Stimulated activated memory B cell treated with anti-CD40 and anti-IgM and Interleukin-4, amounts not matched to agents 10 μg/mL and 1 μg/mL and 100 μg/mL, for 72 hours (primary cell): ENCODE measurements at regions not wholly inside any gene's neighbourhood (a gene's known extent, or its start where the extent isn't known, plus 50 kb on each side); places are given as distances from the start of the nearest gene placed in this dataset.

Source experiments
- ATAC-seq: fragments of 150-1000 bp; cut with Tn5 transposase; 2 replicates; pipeline ENCODE4 v1.10.0; 2021
- H3K27ac Mint-ChIP-seq: one replicate; pipeline ENCODE4 v1.8.0; 2022; ENCODE audit warnings: mild to moderate bottlenecking, mixed read lengths
- H3K27me3 Mint-ChIP-seq: one replicate; pipeline ENCODE4 v1.8.0; 2022; ENCODE audit warnings: mixed read lengths
- H3K36me3 Mint-ChIP-seq: one replicate; pipeline ENCODE4 v1.8.0; 2022; ENCODE audit warnings: mixed read lengths
- H3K4me1 Mint-ChIP-seq: one replicate; pipeline ENCODE4 v1.8.0; 2022; ENCODE audit warnings: mixed read lengths
- H3K4me3 Mint-ChIP-seq: one replicate; pipeline ENCODE4 v1.8.0; 2022; ENCODE audit warnings: mild to moderate bottlenecking, moderate library complexity, mixed read lengths
- H3K9me3 Mint-ChIP-seq: one replicate; pipeline ENCODE4 v1.8.0; 2022; ENCODE audit warnings: mixed read lengths

DNA sequence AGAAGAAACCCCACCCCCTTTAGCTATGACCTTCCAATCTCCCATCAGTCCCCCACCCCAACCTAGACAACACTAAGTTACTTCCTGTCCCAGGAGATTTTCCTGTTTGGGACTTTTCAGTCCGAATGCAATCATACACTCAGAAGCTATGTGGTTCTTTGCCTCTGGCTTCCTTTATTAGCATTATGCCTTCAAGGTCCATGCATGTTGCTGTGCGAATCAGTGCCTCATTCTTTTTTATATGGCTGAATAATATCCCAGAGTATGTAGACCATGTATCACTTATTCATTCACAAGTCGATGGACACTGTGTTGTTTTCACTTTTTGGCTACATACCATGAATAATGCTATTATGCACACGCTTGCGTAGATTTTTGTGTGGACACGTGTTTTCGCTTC is 292.1 kb upstream of the HDAC4 start:
- no peak for ATAC-seq
- H3K4me1 Mint-ChIP-seq = no peaks in the 10 kb centered on the region
- H3K36me3 Mint-ChIP-seq = no peaks in the 10 kb centered on the region
- H3K27ac Mint-ChIP-seq = no peak overlapping the region
- no peak overlapping the region for H3K4me3 Mint-ChIP-seq
- H3K27me3 Mint-ChIP-seq = peaks cover 20% of the 10 kb centered on the region
- H3K9me3 Mint-ChIP-seq = no peaks in the 10 kb centered on the region

DNA sequence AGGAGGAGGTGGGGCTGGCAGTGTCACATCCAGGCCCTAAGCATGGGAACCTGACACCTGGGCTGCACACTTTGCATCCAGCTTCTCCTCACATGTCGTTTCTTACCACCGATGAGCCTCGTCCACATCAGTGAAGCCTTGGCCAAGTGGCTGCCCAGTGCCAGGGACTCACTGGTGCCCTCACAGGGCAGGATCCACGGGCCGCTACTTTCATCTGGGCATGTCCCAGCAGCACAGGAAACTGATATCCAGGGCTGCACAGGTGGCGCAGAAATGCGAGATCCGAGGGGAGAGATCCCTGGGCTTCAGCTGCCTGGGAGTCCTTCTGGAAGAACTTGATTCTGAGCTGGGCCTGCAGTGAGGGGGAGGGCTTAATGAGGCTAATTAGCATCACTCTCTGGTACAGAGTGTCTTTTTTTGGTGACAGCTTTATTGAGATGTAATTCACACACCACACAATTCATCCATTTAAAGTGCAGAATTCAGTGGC is 291.6 kb upstream of the HDAC4 start:
- H3K27ac Mint-ChIP-seq = no peak overlapping the region
- H3K9me3 Mint-ChIP-seq = no peaks in the 10 kb centered on the region
- H3K4me3 Mint-ChIP-seq = no peak overlapping the region
- no peaks in the 10 kb centered on the region for H3K4me1 Mint-ChIP-seq
- H3K27me3 Mint-ChIP-seq = peaks cover 25% of the 10 kb centered on the region
- ATAC-seq = no peak
- H3K36me3 Mint-ChIP-seq = no peaks in the 10 kb centered on the region

DNA sequence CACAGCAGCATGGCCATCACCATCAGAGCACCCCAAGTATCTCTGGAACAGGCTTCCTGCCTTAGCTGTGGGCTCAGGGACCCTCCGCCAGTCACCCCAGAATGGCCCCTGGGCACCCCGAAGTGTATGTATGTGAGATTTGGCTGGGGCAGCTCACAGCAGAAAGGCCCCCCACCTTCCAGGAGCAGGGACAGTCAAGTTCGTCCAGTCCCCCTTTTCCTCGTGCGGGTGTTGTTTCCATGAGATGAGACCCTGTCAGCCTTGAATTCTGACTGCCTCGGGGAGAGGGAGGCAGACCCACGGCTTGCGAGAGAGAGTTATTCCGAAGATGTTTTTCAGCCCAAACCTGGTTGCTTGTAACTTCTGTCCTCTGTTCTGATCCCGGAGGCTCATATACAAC is 290.9 kb upstream of the HDAC4 start:
- Mint-ChIP-seq H3K27ac (no peak overlapping the region), H3K4me3 (no peak overlapping the region), H3K36me3 (no peaks in the 10 kb centered on the region), H3K9me3 (no peaks in the 10 kb centered on the region), H3K27me3 (peaks cover 29% of the 10 kb centered on the region), H3K4me1 (no peaks in the 10 kb centered on the region)
- ATAC-seq = no peak

DNA sequence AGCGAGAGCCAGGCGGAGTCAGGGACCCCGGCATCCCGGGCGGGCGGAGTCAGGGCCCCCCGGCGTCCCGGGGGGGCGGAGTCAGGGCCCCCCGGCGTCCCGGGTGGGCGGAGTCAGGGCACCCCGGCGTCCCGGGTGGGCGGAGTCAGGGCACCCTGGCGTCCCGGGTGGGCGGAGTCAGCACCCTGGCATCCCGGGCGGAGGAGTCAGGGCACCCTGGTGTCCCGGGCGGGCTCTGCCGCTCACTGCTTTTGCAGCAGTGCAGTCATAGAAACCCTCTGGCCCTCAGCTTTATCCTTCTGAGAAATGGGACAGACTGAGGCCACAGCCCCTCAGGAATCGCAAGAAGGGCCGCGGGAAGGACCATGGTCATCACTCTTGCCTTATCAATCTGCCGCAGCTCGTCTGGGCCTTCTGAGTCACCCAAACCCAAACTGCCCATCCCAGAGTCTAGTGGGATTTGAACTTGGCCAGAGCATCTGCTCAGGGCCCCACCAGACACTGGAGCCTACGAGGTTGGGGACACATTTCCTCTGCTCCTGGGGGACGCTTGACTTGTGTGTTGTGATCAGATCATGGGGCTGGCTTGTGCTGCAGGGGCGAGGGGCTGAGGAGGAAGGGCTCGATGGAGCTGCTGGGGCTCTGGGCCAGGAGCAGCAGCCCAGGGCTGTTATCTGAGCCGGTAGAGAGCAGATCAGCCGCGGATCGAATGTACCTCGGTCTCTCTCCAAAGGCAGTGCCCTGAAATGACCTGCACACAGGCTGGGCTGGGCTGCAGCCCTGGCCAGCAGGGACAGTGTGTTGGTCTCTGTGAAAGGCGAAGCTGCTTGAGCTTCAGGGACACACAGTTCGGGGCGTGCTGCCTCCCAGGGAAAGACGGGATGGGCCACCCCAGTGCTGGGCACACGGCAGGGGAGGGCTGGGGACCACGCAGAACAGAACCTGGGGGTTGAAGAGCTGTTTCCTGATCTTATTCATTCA is 290.1 kb upstream of the HDAC4 start:
- H3K9me3 Mint-ChIP-seq = no peaks in the 10 kb centered on the region
- peaks cover 31% of the 10 kb centered on the region for H3K27me3 Mint-ChIP-seq
- H3K36me3 Mint-ChIP-seq = no peaks in the 10 kb centered on the region
- H3K27ac Mint-ChIP-seq = no peak overlapping the region
- no peak for ATAC-seq
- H3K4me1 Mint-ChIP-seq = no peaks in the 10 kb centered on the region
- no peak overlapping the region for H3K4me3 Mint-ChIP-seq

DNA sequence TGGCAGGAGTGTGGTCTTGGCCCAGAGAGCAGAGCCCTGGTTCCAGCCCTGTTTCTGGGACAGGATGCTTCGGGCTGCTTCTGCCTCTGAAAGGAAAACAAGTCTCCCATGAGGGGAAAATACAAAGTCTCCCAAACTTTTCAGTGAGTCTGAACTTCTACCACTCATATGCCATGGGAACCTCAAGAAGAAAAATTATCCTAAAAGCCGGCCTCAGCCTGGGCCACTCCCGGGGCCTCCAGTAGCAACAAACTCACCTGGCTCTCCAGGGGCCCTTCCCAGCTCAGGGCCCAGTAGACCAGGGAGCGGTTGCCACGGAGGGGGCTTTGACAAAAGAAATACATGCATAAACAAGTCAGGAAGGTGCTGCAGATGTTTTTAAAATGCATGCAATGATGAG is 289.2 kb upstream of the HDAC4 start:
- no peaks in the 10 kb centered on the region for H3K36me3 Mint-ChIP-seq
- H3K4me1 Mint-ChIP-seq = no peaks in the 10 kb centered on the region
- no peaks in the 10 kb centered on the region for H3K9me3 Mint-ChIP-seq
- H3K27ac Mint-ChIP-seq = no peak overlapping the region
- peaks cover 38% of the 10 kb centered on the region for H3K27me3 Mint-ChIP-seq
- ATAC-seq = no peak
- H3K4me3 Mint-ChIP-seq = no peak overlapping the region

DNA sequence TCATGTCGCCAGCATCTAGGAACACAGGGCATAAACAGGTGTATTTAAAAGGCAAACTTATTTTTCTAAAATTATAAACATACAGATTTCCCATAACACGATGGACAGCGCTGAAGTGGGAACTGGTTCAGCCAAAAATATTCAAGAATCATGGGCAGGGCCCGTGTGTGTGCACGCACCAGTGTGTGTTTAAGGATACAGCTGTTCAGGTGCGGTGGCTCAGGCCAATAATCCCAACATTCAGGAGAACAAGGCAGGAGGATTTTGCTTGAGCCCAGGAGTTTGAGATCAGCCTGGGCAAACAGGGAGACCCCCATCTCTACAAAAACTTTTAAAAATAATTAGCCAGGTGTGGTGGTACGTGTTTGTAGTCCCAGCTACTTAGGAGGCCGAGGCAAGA is 288.6 kb upstream of the HDAC4 start:
- Mint-ChIP-seq H3K27ac (no peak overlapping the region), H3K27me3 (peaks cover 40% of the 10 kb centered on the region), H3K4me1 (no peaks in the 10 kb centered on the region), H3K36me3 (no peaks in the 10 kb centered on the region), H3K9me3 (no peaks in the 10 kb centered on the region), H3K4me3 (no peak overlapping the region)
- no peak for ATAC-seq

DNA sequence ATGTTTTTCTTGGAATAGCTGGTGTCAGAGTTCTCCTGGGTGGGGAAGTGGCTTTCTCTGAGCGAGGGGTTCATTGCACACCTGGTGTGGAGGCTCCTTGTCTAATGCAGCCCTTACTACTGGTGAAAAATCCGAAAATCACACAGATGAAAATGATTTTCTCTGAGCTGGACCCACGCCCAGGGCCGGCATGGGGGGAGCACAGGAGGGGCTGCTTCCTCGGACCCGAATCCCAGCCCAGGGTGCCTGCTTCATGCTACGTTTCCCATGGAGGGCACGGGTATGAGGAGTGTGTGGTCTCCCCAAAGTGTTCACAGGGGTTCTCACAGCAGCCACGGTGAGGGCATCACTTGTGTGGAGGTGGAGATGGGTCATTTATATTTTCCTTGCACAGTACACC is 288.0 kb upstream of the HDAC4 start:
- ATAC-seq = no peak
- no peaks in the 10 kb centered on the region for H3K4me1 Mint-ChIP-seq
- peaks cover 46% of the 10 kb centered on the region for H3K27me3 Mint-ChIP-seq
- no peak overlapping the region for H3K4me3 Mint-ChIP-seq
- no peaks in the 10 kb centered on the region for H3K9me3 Mint-ChIP-seq
- H3K27ac Mint-ChIP-seq = no peak overlapping the region
- no peaks in the 10 kb centered on the region for H3K36me3 Mint-ChIP-seq

DNA sequence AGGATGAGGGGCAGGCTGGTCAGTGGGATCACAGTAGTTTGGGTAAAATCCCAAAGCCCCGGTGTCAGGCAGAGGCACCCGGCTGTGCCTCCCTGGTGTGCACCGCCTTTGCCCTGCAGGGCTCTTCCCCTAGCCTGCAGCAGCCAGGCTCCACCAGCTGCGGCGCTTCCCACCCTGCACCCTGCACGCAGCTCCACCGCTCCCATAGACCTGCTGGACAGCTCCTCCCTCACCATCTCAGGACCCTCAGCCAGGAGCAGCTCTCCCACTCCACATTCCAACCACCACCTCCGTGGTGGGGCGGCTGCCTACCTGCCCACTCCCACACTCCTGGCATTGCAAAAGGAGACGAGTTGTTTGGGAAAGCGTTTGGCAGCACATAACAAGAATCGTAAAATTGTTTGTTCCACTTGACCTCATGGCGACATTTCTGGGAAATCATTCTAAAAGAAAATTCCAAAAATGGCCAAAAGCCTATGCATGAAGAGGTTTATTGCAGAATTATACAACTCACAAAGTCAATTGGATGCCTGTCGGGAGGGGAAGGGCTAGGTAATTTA is 287.4 kb upstream of the HDAC4 start:
- ATAC-seq = peak; percentile 31
- Mint-ChIP-seq H3K9me3 (no peaks in the 10 kb centered on the region), H3K4me1 (no peaks in the 10 kb centered on the region), H3K27me3 (peaks cover 51% of the 10 kb centered on the region), H3K36me3 (no peaks in the 10 kb centered on the region), H3K4me3 (no peak overlapping the region), H3K27ac (no peak overlapping the region)

DNA sequence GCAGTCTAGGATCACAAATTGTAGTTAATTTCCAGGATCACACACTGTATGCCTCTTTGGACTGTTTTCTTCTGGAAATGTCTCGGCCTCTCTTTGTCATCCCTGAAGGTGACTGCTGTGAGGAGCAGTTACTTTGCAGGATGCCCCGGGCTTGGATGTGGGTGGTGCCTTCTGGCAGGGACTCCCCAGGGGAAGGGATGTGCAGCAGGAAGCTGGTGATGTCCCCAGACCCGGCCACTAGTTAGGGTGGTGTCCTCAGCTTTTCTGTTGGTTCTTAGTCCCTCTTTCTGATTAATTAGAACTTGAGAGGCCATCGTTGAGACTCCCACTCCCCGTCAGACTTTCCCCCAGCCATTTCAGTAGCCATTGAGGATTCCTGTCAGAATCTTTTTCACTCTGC is 286.6 kb upstream of the HDAC4 start:
- no peak for ATAC-seq
- H3K9me3 Mint-ChIP-seq = peaks cover 5% of the 10 kb centered on the region
- no peak overlapping the region for H3K4me3 Mint-ChIP-seq
- no peaks in the 10 kb centered on the region for H3K4me1 Mint-ChIP-seq
- H3K36me3 Mint-ChIP-seq = no peaks in the 10 kb centered on the region
- H3K27ac Mint-ChIP-seq = no peak overlapping the region
- peaks cover 58% of the 10 kb centered on the region for H3K27me3 Mint-ChIP-seq

DNA sequence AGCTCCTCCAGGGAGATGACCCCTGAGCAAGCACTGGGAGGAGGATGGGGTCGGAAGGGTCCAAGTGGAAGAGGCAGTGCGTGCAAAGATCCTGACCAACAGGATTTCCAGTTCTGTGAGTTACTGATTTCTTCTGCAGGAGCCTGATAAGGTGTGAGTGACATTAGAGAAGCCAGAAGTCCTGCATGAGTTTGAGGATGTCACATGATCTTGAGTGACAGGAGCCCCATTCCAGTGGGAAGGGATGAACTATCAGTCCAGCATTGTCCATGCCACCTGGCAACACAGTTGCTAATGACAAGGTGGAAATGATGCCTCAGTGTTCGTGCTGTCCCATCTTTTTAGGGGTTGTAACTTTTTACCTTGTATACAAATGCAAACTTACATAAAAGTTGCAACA is 285.1 kb upstream of the HDAC4 start:
- no peak for ATAC-seq
- H3K4me3 Mint-ChIP-seq = no peak overlapping the region
- peaks cover 12% of the 10 kb centered on the region for H3K9me3 Mint-ChIP-seq
- peaks cover 73% of the 10 kb centered on the region for H3K27me3 Mint-ChIP-seq
- no peak overlapping the region for H3K27ac Mint-ChIP-seq
- no peaks in the 10 kb centered on the region for H3K36me3 Mint-ChIP-seq
- H3K4me1 Mint-ChIP-seq = no peaks in the 10 kb centered on the region

DNA sequence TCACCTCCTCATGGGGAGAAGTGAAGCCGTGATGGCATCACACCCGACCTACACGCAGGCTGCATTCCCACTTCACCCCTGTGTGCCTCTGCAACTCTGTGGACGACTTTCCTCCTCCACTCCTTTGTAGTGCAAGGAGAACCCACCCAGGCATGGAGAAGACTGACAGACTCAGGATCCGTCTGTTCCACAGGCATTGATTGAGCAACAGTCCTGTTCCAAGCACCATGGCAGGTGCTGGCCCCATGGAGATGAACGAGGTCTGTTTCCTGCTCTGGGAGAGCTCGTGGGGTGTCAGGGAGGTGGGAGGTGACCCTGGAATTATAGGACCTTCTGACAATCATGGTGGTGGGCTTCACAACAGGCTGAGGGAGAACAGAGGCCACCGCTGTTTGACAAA is 284.7 kb upstream of the HDAC4 start:
- H3K4me3 Mint-ChIP-seq = no peak overlapping the region
- H3K4me1 Mint-ChIP-seq = no peaks in the 10 kb centered on the region
- H3K36me3 Mint-ChIP-seq = no peaks in the 10 kb centered on the region
- ATAC-seq = no peak
- peaks cover 12% of the 10 kb centered on the region for H3K9me3 Mint-ChIP-seq
- H3K27ac Mint-ChIP-seq = no peak overlapping the region
- peaks cover 75% of the 10 kb centered on the region for H3K27me3 Mint-ChIP-seq

DNA sequence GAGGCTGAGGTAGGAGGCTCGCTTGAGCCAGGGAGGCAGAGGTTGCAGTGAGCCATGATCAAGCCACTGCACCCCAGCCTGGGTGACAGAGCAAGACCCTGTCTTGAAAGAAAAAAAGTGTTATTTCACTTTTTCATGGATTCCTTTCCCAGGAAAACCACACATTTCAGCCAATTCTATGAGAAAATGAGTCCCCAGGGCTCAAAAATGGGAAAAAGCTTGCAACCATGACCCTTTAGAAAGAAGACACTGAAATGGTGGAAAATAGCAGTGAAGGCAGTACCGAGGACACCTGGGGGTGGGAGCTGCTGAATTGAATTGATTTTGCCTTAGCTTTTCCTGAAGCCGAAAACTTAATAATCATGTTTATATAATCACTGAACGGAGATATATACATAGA is 284.2 kb upstream of the HDAC4 start:
- Mint-ChIP-seq H3K4me3 (no peak overlapping the region), H3K9me3 (peaks cover 12% of the 10 kb centered on the region), H3K27me3 (peaks cover 73% of the 10 kb centered on the region), H3K27ac (no peak overlapping the region), H3K36me3 (no peaks in the 10 kb centered on the region), H3K4me1 (no peaks in the 10 kb centered on the region)
- no peak for ATAC-seq

DNA sequence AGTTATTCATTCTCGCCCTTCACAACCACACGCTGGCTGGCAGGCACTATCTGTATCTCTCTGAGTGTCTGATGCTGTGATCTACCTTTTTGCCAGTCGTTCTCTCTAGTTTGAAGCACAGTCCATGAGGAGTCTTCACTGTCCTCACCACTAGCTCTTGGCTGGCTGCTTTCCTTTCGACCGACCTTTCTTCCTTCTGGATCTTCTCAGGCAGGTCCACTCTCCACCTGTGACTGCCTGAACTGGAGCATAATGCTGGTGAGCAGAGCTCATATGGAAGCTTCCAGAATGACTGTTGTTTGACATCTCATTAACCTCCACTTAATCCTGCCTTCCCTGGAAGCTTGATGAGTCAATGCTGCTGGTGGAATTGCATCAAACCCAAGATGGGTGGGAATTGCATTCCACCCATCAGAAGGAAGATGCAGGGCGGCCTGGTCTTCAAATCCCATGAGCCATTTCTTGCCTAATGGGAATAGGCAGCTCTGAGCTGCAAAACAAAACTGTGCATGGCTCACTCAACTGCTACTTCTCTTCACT is 283.5 kb upstream of the HDAC4 start:
- no peak overlapping the region for H3K27ac Mint-ChIP-seq
- H3K36me3 Mint-ChIP-seq = no peaks in the 10 kb centered on the region
- peaks cover 12% of the 10 kb centered on the region for H3K9me3 Mint-ChIP-seq
- H3K4me1 Mint-ChIP-seq = no peaks in the 10 kb centered on the region
- no peak overlapping the region for H3K4me3 Mint-ChIP-seq
- peaks cover 69% of the 10 kb centered on the region for H3K27me3 Mint-ChIP-seq
- ATAC-seq = no peak

DNA sequence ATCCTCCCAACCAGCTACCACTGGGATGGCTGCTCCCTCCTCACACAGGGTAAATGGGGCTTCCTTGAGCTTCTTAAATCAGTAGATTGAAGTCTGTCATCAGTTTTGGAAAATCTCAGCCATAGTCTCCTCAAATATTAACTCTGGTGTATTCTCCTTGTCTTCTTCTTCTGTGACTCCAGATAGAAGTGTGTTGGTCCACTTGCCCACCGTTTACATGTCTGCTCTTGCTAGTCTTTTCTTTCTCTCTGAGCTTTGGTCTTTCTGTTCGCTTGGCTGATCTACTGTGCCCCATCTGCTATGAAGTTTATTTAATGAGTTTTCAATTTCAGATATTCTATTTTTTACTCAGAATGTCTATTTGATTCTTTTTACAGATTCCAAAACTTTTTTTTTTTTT is 281.7 kb upstream of the HDAC4 start:
- no peak for ATAC-seq
- H3K27me3 Mint-ChIP-seq = peaks cover 68% of the 10 kb centered on the region
- no peaks in the 10 kb centered on the region for H3K4me1 Mint-ChIP-seq

DNA sequence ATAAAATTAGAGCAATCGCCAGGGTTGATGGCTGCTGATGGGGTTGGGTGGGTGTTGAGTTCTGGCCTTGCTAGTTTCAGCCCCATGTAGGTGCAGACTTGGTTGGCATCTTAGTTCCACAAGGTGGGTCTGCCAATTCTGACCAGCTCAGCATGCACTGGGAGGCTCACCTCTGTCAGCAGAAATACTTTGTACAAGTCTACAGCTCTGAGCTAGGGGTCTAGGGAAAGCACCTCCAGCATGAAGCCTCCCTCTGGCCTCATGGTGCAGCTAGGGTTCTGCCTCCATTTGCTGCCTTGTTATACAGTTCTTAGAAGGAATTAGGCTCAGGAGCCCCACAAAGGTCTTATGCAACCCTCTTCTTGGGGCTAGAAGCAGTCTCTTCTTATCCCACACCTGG is 278.9 kb upstream of the HDAC4 start:
- Mint-ChIP-seq H3K4me1 (no peaks in the 10 kb centered on the region), H3K27me3 (peaks cover 56% of the 10 kb centered on the region), H3K4me3 (no peak overlapping the region), H3K27ac (no peak overlapping the region), H3K9me3 (peaks cover 12% of the 10 kb centered on the region), H3K36me3 (no peaks in the 10 kb centered on the region)
- no peak for ATAC-seq

More for the DNA sequence above, 281.7 kb upstream of the HDAC4 start:
- Mint-ChIP-seq H3K4me3 (no peak overlapping the region), H3K36me3 (no peaks in the 10 kb centered on the region), H3K27ac (no peak overlapping the region), H3K9me3 (peaks cover 12% of the 10 kb centered on the region)
